CD14-positive monocyte (primary cell): ENCODE measurements at regions not wholly inside any gene's neighbourhood (a gene's known extent, or its start where the extent isn't known, plus 50 kb on each side); places are given as distances from the start of the nearest gene placed in this dataset.

ENCODE experiments used
- DNase-seq, 3 donors: peaks; one replicate each; pipeline ENCODE4 v3.0.0-alpha.2; 2011 to 2022
- H2AFZ ChIP-seq: 2 replicates; pipeline ENCODE4 v1.6.0; 2012; ENCODE audit warnings: mild to moderate bottlenecking, low read depth, low read length, inconsistent platforms; ENCODE audit not compliant: insufficient read depth, poor library complexity, severe bottlenecking
- H3K27ac ChIP-seq, 2 donors: 1 replicate in 1 of 2; 2 replicates in 1 of 2; pipeline ENCODE4 v1.5.1; 2012 to 2013; ENCODE audit warnings: low read length in 2 of 2, control low read depth in 1 of 2, inconsistent platforms in 1 of 2, low read depth in 1 of 2, mild to moderate bottlenecking in 1 of 2
- H3K27me3 ChIP-seq, 2 donors: one replicate each; pipeline versions ENCODE4 v1.6.0 to v1.6.1; 2011 to 2013; ENCODE audit warnings: low read length in 2 of 2; ENCODE audit not compliant: control insufficient read depth in 2 of 2, insufficient read depth in 2 of 2
- H3K36me3 ChIP-seq, 2 donors: replicated peaks in 1 of 2; 1 replicate in 1 of 2; 2 replicates in 1 of 2; pipeline versions ENCODE4 v1.5.1 to v1.6.1; 2012 to 2013; ENCODE audit warnings: low read length in 2 of 2, control low read depth in 1 of 2, inconsistent platforms in 1 of 2, mild to moderate bottlenecking in 1 of 2; ENCODE audit not compliant: insufficient read depth in 2 of 2, control insufficient read depth in 1 of 2
- H3K4me1 ChIP-seq, 2 donors: 1 replicate in 1 of 2; 2 replicates in 1 of 2; pipeline versions ENCODE4 v1.5.1 to v1.6.1; 2012 to 2013; ENCODE audit warnings: low read length in 2 of 2, control low read depth in 1 of 2, inconsistent platforms in 1 of 2, mild to moderate bottlenecking in 1 of 2, moderate library complexity in 1 of 2; ENCODE audit not compliant: insufficient read depth in 2 of 2, control insufficient read depth in 1 of 2
- H3K4me2 ChIP-seq: replicated peaks from 2 replicates; pipeline ENCODE3; 2012; ENCODE audit warnings: low read length, moderate library complexity, mild to moderate bottlenecking; ENCODE audit not compliant: poor library complexity, severe bottlenecking; ENCODE audit errors: extremely low read depth
- H3K4me3 ChIP-seq, 3 experiments: fragments of 200-600 bp in 1 of 3; sonication (generic) in 1 of 3; replicated peaks in 1 of 3; 1 replicate in 2 of 3; 2 replicates in 1 of 3; pipeline ENCODE4 v1.5.1; 2011 to 2013; ENCODE audit warnings: low read length in 3 of 3, mild to moderate bottlenecking in 3 of 3, control low read depth in 2 of 3, low read depth in 2 of 3, inconsistent platforms in 1 of 3, moderate library complexity in 1 of 3
- H3K79me2 ChIP-seq: 2 replicates; pipeline ENCODE4 v1.6.0; 2012; ENCODE audit warnings: mild to moderate bottlenecking, control low read depth, inconsistent platforms, low read length, moderate library complexity; ENCODE audit not compliant: insufficient read depth
- H3K9ac ChIP-seq: 2 replicates; pipeline ENCODE4 v1.6.0; 2017; ENCODE audit warnings: low read length, mild to moderate bottlenecking; ENCODE audit not compliant: insufficient read depth, poor library complexity, severe bottlenecking
- H3K9me3 ChIP-seq, 2 donors: replicated peaks in 1 of 2; 1 replicate in 1 of 2; 2 replicates in 1 of 2; pipeline versions ENCODE4 v1.5.1 to v1.6.1; 2012 to 2013; ENCODE audit warnings: low read length in 2 of 2, control low read depth in 1 of 2; ENCODE audit not compliant: control insufficient read depth in 1 of 2, insufficient read depth in 1 of 2
- H4K20me1 ChIP-seq: 2 replicates; pipeline ENCODE4 v1.6.0; 2012; ENCODE audit warnings: mild to moderate bottlenecking, low read length, control low read depth, moderate library complexity; ENCODE audit not compliant: insufficient read depth
- H3K27ac Mint-ChIP-seq, 7 donors: one replicate each; pipeline ENCODE4 v1.8.0; 2020; ENCODE audit warnings: mild to moderate bottlenecking in 7 of 7, mixed read lengths in 7 of 7, moderate library complexity in 6 of 7, inconsistent platforms in 2 of 7
- H3K27me3 Mint-ChIP-seq, 3 donors: one replicate each; pipeline ENCODE4 v1.8.0; 2021 to 2022; ENCODE audit warnings: low read depth in 3 of 3, mild to moderate bottlenecking in 3 of 3, mixed read lengths in 3 of 3, moderate library complexity in 3 of 3, inconsistent platforms in 1 of 3
- H3K36me3 Mint-ChIP-seq, 2 donors: one replicate each; pipeline ENCODE4 v1.8.0; 2020; ENCODE audit warnings: mixed read lengths in 2 of 2, inconsistent platforms in 1 of 2, mild to moderate bottlenecking in 1 of 2
- H3K4me1 Mint-ChIP-seq: one replicate; pipeline ENCODE4 v1.8.0; 2020; ENCODE audit warnings: mild to moderate bottlenecking, mixed read lengths
- H3K4me3 Mint-ChIP-seq, 2 donors: one replicate each; pipeline ENCODE4 v1.8.0; 2020; ENCODE audit warnings: mild to moderate bottlenecking in 2 of 2, mixed read lengths in 2 of 2, moderate library complexity in 1 of 2
- H3K9me3 Mint-ChIP-seq, 7 donors: one replicate each; pipeline ENCODE4 v1.8.0; 2020 to 2022; ENCODE audit warnings: mixed read lengths in 7 of 7, mild to moderate bottlenecking in 6 of 7, moderate library complexity in 6 of 7, inconsistent platforms in 2 of 7
- WGBS: methylation state at CpG from one replicate; pipeline ENCODE4 v1.1.5; 2013; ENCODE audit warnings: missing lambda C conversion rate; ENCODE audit not compliant: insufficient coverage; 5-methylcytosine and 5-hydroxymethylcytosine counted together
- intact Hi-C, 2 donors: fragments of 100-400 bp; cut with micrococcal nuclease; formaldehyde crosslinking; loops; one replicate each; pipeline versions ENCODE4 v1.15.0 to v1.15.1; 2023
- TF ChIP-seq, protein P1 (sequence below): fragments of 200-600 bp; IDR thresholded peaks from one replicate; pipeline ENCODE4 v1.8.0; 2022; ENCODE audit warnings: antibody characterized with exemption, mild to moderate bottlenecking

- no peak overlapping the region for H2AFZ ChIP-seq
- H3K9me3 ChIP-seq: peaks cover 22 to 24% of the 10 kb centered on the region in 2 donors
- peaks cover 3% of the 10 kb centered on the region for H4K20me1 ChIP-seq
- intact Hi-C loops: no loop called here
- no peaks in the 10 kb centered on the region for H3K36me3 ChIP-seq
- no peak for DNase-seq
- no peak overlapping the region for H3K4me2 ChIP-seq
- H3K79me2 ChIP-seq: no peaks in the 10 kb centered on the region
- H3K4me3 ChIP-seq: no peak overlapping the region
- peaks cover 2 to 5% of the 10 kb centered on the region in 2 donors for H3K4me1 ChIP-seq
- H3K27me3 ChIP-seq: no peaks in the 10 kb centered on the region
- peaks cover 1 to 2% (median 2%) of the 10 kb centered on the region in 3 donors for H3K27me3 Mint-ChIP-seq
- WGBS: no CpG with 5 or more reads among the region's 3 CpGs
- H3K4me3 Mint-ChIP-seq: no peak overlapping the region
- H3K27ac ChIP-seq: no peak overlapping the region
- TF ChIP-seq, protein P1, sequence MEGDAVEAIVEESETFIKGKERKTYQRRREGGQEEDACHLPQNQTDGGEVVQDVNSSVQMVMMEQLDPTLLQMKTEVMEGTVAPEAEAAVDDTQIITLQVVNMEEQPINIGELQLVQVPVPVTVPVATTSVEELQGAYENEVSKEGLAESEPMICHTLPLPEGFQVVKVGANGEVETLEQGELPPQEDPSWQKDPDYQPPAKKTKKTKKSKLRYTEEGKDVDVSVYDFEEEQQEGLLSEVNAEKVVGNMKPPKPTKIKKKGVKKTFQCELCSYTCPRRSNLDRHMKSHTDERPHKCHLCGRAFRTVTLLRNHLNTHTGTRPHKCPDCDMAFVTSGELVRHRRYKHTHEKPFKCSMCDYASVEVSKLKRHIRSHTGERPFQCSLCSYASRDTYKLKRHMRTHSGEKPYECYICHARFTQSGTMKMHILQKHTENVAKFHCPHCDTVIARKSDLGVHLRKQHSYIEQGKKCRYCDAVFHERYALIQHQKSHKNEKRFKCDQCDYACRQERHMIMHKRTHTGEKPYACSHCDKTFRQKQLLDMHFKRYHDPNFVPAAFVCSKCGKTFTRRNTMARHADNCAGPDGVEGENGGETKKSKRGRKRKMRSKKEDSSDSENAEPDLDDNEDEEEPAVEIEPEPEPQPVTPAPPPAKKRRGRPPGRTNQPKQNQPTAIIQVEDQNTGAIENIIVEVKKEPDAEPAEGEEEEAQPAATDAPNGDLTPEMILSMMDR: no peak
- H3K36me3 Mint-ChIP-seq: peaks cover 21 to 25% of the 10 kb centered on the region in 2 donors
- peaks cover 4% of the 10 kb centered on the region for H3K4me1 Mint-ChIP-seq
- H3K9ac ChIP-seq: no peak overlapping the region
- H3K27ac Mint-ChIP-seq: no peak overlapping the region
- peaks cover 2 to 9% (median 6%) of the 10 kb centered on the region in 7 donors for H3K9me3 Mint-ChIP-seq
Measured at GRCh38 chr22:49580024-49580423, 247.6 kb downstream of the BRD1 start.

DNA sequence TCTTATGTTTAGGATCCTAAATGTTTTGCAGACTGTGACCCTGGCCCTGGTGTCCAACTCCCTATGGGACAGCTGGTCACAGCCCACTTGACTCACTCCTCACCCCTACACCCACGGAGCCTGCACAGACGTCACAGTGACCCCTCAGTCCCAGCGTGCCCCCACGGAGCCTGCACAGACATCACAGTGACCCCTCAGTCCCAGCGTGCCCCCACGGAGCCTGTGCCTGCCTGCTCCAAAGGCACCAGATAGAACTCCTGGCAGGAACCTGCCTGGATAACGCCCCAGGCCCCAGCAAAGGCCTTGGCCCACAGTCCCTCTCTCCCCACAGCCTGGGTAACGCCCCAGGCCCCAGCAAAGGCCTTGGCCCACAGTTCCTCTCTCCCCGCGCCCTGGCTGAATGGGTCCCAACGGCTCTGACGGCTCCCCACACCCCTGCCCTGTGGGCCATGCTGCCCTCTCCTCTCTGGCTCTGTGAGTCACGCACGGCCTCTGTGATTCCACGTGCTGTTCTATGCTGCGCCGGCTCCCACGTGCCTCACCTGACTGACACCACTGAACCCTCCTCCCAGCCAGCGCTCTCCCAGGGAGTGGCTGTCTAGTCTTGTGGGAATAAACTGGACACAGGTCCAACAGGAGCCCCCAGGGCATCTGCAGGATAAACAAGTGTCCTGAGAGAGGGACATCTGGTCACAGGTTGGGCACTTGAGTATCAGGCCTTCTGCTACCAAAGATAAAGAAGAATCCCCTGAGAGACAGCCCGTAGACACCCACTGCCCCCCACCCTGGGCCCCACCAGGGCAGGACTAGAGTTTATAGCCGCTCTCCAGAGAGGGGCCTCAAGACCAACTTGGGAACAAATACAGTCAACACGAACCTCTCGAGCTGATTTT, 250.3 kb downstream of the BRD1 start:
- Histone ChIP-seq H3K4me3 (no peak overlapping the region), H3K4me1 (peaks cover 13 to 15% of the 10 kb centered on the region in 2 donors), H3K4me2 (no peak overlapping the region), H4K20me1 (peaks cover 16% of the 10 kb centered on the region), H3K36me3 (no peaks in the 10 kb centered on the region), H3K79me2 (no peaks in the 10 kb centered on the region), H3K27me3 (no peaks in the 10 kb centered on the region), H3K27ac (no peak overlapping the region), H3K9me3 (peaks cover 22 to 24% of the 10 kb centered on the region in 2 donors), H2AFZ (no peak overlapping the region), H3K9ac (no peak overlapping the region)
- Mint-ChIP-seq H3K4me1 (peaks cover 17% of the 10 kb centered on the region), H3K4me3 (peak overlapping the region in 1 of 2 donors; percentile 37), H3K27me3 (peaks cover 0 to 3% (median 0%) of the 10 kb centered on the region in 3 donors), H3K36me3 (peaks cover 15 to 18% of the 10 kb centered on the region in 2 donors), H3K27ac (no peak overlapping the region), H3K9me3 (peaks cover 0 to 8% (median 3%) of the 10 kb centered on the region in 7 donors)
- no peak for DNase-seq
- 99% methylated on average over 12 of the region's 23 CpGs for WGBS
- intact Hi-C loops: no loop called here
- TF ChIP-seq, protein P1: no peak
